ENCODE measurements at regions not wholly inside any gene's neighbourhood (a gene's known extent, or its start where the extent isn't known, plus 50 kb on each side); places are given as distances from the start of the nearest gene placed in this dataset.

GRCh38 chr7:82566752-82567151 lies 123.2 kb upstream of the CACNA2D1 start:
- TF ChIP-seq, protein P1, sequence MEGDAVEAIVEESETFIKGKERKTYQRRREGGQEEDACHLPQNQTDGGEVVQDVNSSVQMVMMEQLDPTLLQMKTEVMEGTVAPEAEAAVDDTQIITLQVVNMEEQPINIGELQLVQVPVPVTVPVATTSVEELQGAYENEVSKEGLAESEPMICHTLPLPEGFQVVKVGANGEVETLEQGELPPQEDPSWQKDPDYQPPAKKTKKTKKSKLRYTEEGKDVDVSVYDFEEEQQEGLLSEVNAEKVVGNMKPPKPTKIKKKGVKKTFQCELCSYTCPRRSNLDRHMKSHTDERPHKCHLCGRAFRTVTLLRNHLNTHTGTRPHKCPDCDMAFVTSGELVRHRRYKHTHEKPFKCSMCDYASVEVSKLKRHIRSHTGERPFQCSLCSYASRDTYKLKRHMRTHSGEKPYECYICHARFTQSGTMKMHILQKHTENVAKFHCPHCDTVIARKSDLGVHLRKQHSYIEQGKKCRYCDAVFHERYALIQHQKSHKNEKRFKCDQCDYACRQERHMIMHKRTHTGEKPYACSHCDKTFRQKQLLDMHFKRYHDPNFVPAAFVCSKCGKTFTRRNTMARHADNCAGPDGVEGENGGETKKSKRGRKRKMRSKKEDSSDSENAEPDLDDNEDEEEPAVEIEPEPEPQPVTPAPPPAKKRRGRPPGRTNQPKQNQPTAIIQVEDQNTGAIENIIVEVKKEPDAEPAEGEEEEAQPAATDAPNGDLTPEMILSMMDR (IDR thresholded peaks at IDR 0.05) = no peak
- TF ChIP-seq EZH2 (IDR thresholded peaks at IDR 0.05; ENCODE audit: borderline replicate concordance, insufficient read depth, low read depth, low read length, poor library complexity, severe bottlenecking) = no peak
- H3K27me3 Mint-ChIP-seq = no peaks in the 10 kb centered on the region
- no peaks in the 10 kb centered on the region for H3K79me2 ChIP-seq (ENCODE audit: control insufficient read depth, insufficient read depth, low read length)
- no peaks in the 10 kb centered on the region for H4K20me1 ChIP-seq (ENCODE audit: control insufficient read depth, insufficient read depth, low read length, poor library complexity, severe bottlenecking)
- H3K4me3 Mint-ChIP-seq = no peak overlapping the region
- ChIA-PET CTCF (no interaction called here), POLR2A (no interaction called here)
- no peak overlapping the region for H3K4me2 ChIP-seq (replicated peaks; ENCODE audit: low read depth, low read length, poor library complexity, severe bottlenecking)
- intact Hi-C loops (cut with micrococcal nuclease) = no loop called here
- ATAC-seq (ENCODE audit: low read depth) = no peak
- DNase-seq = no peak
- H3K9ac ChIP-seq (ENCODE audit: low read length) = no peak overlapping the region
- H3K4me3 ChIP-seq (ENCODE audit: control extremely low read depth in 1 of 5, extremely low read depth in 1 of 5, insufficient read depth in 1 of 5, low read depth in 2 of 5, low read length in 4 of 5) = no peak overlapping the region
- no peaks in the 10 kb centered on the region for H3K36me3 ChIP-seq (replicated peaks in 1 of 2; ENCODE audit: control extremely low read depth in 1 of 2, control insufficient read depth in 1 of 2, extremely low read depth in 1 of 2, insufficient read depth in 2 of 2, low read length in 1 of 2)
- H3K27ac ChIP-seq (ENCODE audit: low read length in 2 of 2) = no peak overlapping the region
- H3K9me3 ChIP-seq (ENCODE audit: control extremely low read depth in 1 of 3, control insufficient read depth in 2 of 3, insufficient read depth in 1 of 3, low read length in 2 of 3) = no peaks in the 10 kb centered on the region
- H3K27me3 ChIP-seq (replicated peaks in 1 of 4; ENCODE audit: control extremely low read depth in 1 of 4, control insufficient read depth in 3 of 4, insufficient read depth in 4 of 4, low read length in 3 of 4) = no peaks in the 10 kb centered on the region
- no peaks in the 10 kb centered on the region for H3K4me1 Mint-ChIP-seq
- H3K27ac Mint-ChIP-seq = no peak overlapping the region
- no peaks in the 10 kb centered on the region for H3K4me1 ChIP-seq (ENCODE audit: control insufficient read depth in 2 of 2, insufficient read depth in 2 of 2, low read length in 2 of 2)
- no CpG with 5 or more reads among the region's 1 CpG for WGBS (ENCODE audit: insufficient coverage)
- no peak overlapping the region for H2AFZ ChIP-seq (ENCODE audit: insufficient read depth, low read depth, low read length, poor library complexity, severe bottlenecking)
- H3K9me3 Mint-ChIP-seq (ENCODE audit: insufficient read depth) = no peaks in the 10 kb centered on the region

DNA sequence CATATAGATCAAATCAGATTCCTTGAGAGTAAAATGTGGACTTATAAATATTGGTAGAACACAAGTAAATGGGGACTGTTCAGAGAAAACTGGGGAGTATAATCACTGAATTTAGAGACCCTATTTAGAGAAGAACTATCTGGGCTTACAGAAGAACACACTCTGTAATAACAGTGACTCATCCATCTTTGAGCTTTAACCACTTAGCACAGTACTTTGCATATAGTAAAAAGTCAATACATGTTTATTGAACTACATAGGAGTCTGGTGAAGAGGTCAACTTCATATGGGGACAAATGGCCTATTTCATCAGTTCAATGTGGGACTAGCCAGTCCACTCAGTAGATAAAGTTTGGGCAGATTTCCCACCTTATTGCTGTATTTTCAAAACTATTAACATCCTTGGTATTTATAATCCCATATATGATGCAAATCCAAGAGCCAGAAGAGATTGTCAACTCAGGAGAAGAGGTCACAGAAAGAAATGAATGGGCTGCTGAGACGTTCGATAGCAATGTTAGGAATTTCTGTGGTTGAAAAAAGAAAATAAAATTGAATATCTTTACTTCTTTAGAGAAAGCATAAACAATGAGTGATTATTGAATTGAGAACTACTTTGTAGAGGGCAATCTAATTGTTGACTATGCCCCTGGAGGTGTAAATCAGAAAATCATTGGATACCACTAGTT lies 119.3 kb upstream of the CACNA2D1 start:
- WGBS (ENCODE audit: insufficient coverage) = no CpG with 5 or more reads among the region's 2 CpGs
- Histone ChIP-seq H3K36me3 (replicated peaks in 1 of 2; ENCODE audit: control extremely low read depth in 1 of 2, control insufficient read depth in 1 of 2, extremely low read depth in 1 of 2, insufficient read depth in 2 of 2, low read length in 1 of 2) (no peaks in the 10 kb centered on the region), H3K27me3 (replicated peaks in 1 of 4; ENCODE audit: control extremely low read depth in 1 of 4, control insufficient read depth in 3 of 4, insufficient read depth in 4 of 4, low read length in 3 of 4) (no peaks in the 10 kb centered on the region), H3K79me2 (ENCODE audit: control insufficient read depth, insufficient read depth, low read length) (no peaks in the 10 kb centered on the region), H3K9me3 (ENCODE audit: control extremely low read depth in 1 of 3, control insufficient read depth in 2 of 3, insufficient read depth in 1 of 3, low read length in 2 of 3) (no peaks in the 10 kb centered on the region), H3K9ac (ENCODE audit: low read length) (no peak overlapping the region), H2AFZ (ENCODE audit: insufficient read depth, low read depth, low read length, poor library complexity, severe bottlenecking) (no peak overlapping the region), H3K4me1 (ENCODE audit: control insufficient read depth in 2 of 2, insufficient read depth in 2 of 2, low read length in 2 of 2) (no peaks in the 10 kb centered on the region), H4K20me1 (ENCODE audit: control insufficient read depth, insufficient read depth, low read length, poor library complexity, severe bottlenecking) (no peaks in the 10 kb centered on the region), H3K4me3 (ENCODE audit: control extremely low read depth in 1 of 5, extremely low read depth in 1 of 5, insufficient read depth in 1 of 5, low read depth in 2 of 5, low read length in 4 of 5) (no peak overlapping the region), H3K4me2 (replicated peaks; ENCODE audit: low read depth, low read length, poor library complexity, severe bottlenecking) (no peak overlapping the region), H3K27ac (ENCODE audit: low read length in 2 of 2) (no peak overlapping the region)
- ATAC-seq (ENCODE audit: low read depth) (no peak), DNase-seq (no peak)
- Mint-ChIP-seq H3K27ac (no peak overlapping the region), H3K9me3 (ENCODE audit: insufficient read depth) (no peaks in the 10 kb centered on the region), H3K4me3 (no peak overlapping the region), H3K4me1 (no peaks in the 10 kb centered on the region), H3K27me3 (no peaks in the 10 kb centered on the region)
- CTCF ChIA-PET = interaction anchor here (1.0 kb wide), 1 partner anchor 9 kb away, joined by 3 read pairs; no protein-coding TSS in a partner anchor
- intact Hi-C loops (cut with micrococcal nuclease) = no loop called here
- POLR2A ChIA-PET = no interaction called here
- TF ChIP-seq, protein P1 (IDR thresholded peaks at IDR 0.05) = no peak
- TF ChIP-seq EZH2 (IDR thresholded peaks at IDR 0.05; ENCODE audit: borderline replicate concordance, insufficient read depth, low read depth, low read length, poor library complexity, severe bottlenecking) = no peak

Data from B cell (primary cell).